Smooth muscle cell (in vitro differentiated cells): ENCODE measurements at regions not wholly inside any gene's neighbourhood (a gene's known extent, or its start where the extent isn't known, plus 50 kb on each side); places are given as distances from the start of the nearest gene placed in this dataset.
A peak's percentile ranks its signal among the peaks of the same experiment; 100 is the strongest.

Experiments
- DNase-seq: peaks from one replicate; lab custom pipeline; 2025; ENCODE audit not compliant: unreplicated experiment; lab: John Stamatoyannopoulos, UW
- H2AFZ ChIP-seq: fragments of 200-600 bp; sonication (generic); 2 replicates; pipeline ENCODE4 v1.6.0; 2016; ENCODE audit warnings: antibody characterized with exemption, low read depth, mild to moderate bottlenecking
- H3F3A ChIP-seq: fragments of 200-600 bp; sonication (generic); 2 replicates; pipeline ENCODE4 v1.6.0; 2017; ENCODE audit warnings: antibody characterized with exemption, low read depth
- H3K27ac ChIP-seq: fragments of 200-600 bp; sonication (generic); 2 replicates; pipeline ENCODE4 v1.5.1; 2016; ENCODE audit warnings: low read depth, mild to moderate bottlenecking
- H3K27me3 ChIP-seq: fragments of 200-600 bp; sonication (generic); 2 replicates; pipeline ENCODE4 v1.6.1; 2016; ENCODE audit warnings: low read depth, mild to moderate bottlenecking
- H3K36me3 ChIP-seq: fragments of 200-600 bp; sonication (generic); 2 replicates; pipeline ENCODE4 v1.5.1; 2016; ENCODE audit warnings: low read depth
- H3K4me1 ChIP-seq: fragments of 200-600 bp; sonication (generic); 2 replicates; pipeline ENCODE4 v1.5.1; 2016; ENCODE audit warnings: low read depth
- H3K4me2 ChIP-seq: fragments of 200-600 bp; sonication (generic); 2 replicates; pipeline ENCODE4 v1.6.0; 2016; ENCODE audit warnings: mild to moderate bottlenecking
- H3K4me3 ChIP-seq: fragments of 200-600 bp; sonication (generic); 2 replicates; pipeline ENCODE4 v1.5.1; 2016; ENCODE audit warnings: mild to moderate bottlenecking
- H3K79me2 ChIP-seq: fragments of 200-600 bp; sonication (generic); 2 replicates; pipeline ENCODE4 v1.6.0; 2016; ENCODE audit warnings: low read depth, mild to moderate bottlenecking
- H3K9ac ChIP-seq: fragments of 200-600 bp; sonication (generic); 2 replicates; pipeline ENCODE4 v1.6.0; 2016; ENCODE audit warnings: low read depth
- H3K9me3 ChIP-seq: fragments of 200-600 bp; sonication (generic); replicated peaks from 2 replicates; pipeline ENCODE4 v1.5.1; 2016; ENCODE audit warnings: low read depth
- H4K20me1 ChIP-seq: fragments of 200-600 bp; sonication (generic); 2 replicates; pipeline ENCODE4 v1.6.0; 2016; ENCODE audit warnings: low read depth
- CTCF ChIP-seq: fragments of 200-600 bp; sonication (generic); IDR thresholded peaks from 2 replicates; pipeline ENCODE4 v1.5.1; 2017; ENCODE audit warnings: borderline replicate concordance, mild to moderate bottlenecking, antibody characterized with exemption; ENCODE audit not compliant: insufficient read depth, poor library complexity, severe bottlenecking
- WGBS: methylation state at CpG from one replicate; pipeline ENCODE4 v1.1.7; 2016; ENCODE audit warnings: low lambda C conversion rate; 5-methylcytosine and 5-hydroxymethylcytosine counted together

- H3K27ac ChIP-seq, result no peak overlapping the region
- H3K79me2 ChIP-seq, result no peaks in the 10 kb centered on the region
- no peak overlapping the region for H3K4me3 ChIP-seq
- no peaks in the 10 kb centered on the region for H4K20me1 ChIP-seq
- TF ChIP-seq CTCF, result no peak
- H3K36me3 ChIP-seq, result no peaks in the 10 kb centered on the region
- H3F3A ChIP-seq, result no peaks in the 10 kb centered on the region
- no peak overlapping the region for H3K9ac ChIP-seq
- H3K9me3 ChIP-seq, result no peaks in the 10 kb centered on the region
- no peak overlapping the region for H2AFZ ChIP-seq
- no peak overlapping the region for H3K4me2 ChIP-seq
- no peaks in the 10 kb centered on the region for H3K27me3 ChIP-seq
- no peak for DNase-seq
- no peaks in the 10 kb centered on the region for H3K4me1 ChIP-seq
Observed at GRCh38 chr6:155939253-155939652, 483.6 kb upstream of the NOX3 start.

GRCh38 chr6:155936551-155936950, 480.9 kb upstream of the NOX3 start:
- DNase-seq, result no peak

GRCh38 chr6:155936127-155936526, 480.5 kb upstream of the NOX3 start:
- H3F3A ChIP-seq, result no peaks in the 10 kb centered on the region
- H4K20me1 ChIP-seq, result no peaks in the 10 kb centered on the region
- H3K4me1 ChIP-seq, result no peaks in the 10 kb centered on the region
- no peaks in the 10 kb centered on the region for H3K36me3 ChIP-seq
- no peak for TF ChIP-seq CTCF
- DNase-seq, result no peak
- H3K79me2 ChIP-seq, result no peaks in the 10 kb centered on the region
- H3K27me3 ChIP-seq, result no peaks in the 10 kb centered on the region
- H3K9ac ChIP-seq, result no peak overlapping the region
- no peak overlapping the region for H3K4me3 ChIP-seq
- no peak overlapping the region for H3K4me2 ChIP-seq
- WGBS, result 92% methylated on average over 5 of the region's 5 CpGs
- no peaks in the 10 kb centered on the region for H3K9me3 ChIP-seq
- no peak overlapping the region for H2AFZ ChIP-seq
- H3K27ac ChIP-seq, result no peak overlapping the region

More at GRCh38 chr6:155936551-155936950, 480.9 kb upstream of the NOX3 start:
- TF ChIP-seq CTCF, result no peak
- Histone ChIP-seq H3K9ac (no peak overlapping the region), H3K4me1 (no peaks in the 10 kb centered on the region), H3K27ac (no peak overlapping the region), H4K20me1 (no peaks in the 10 kb centered on the region), H3F3A (no peaks in the 10 kb centered on the region), H3K36me3 (no peaks in the 10 kb centered on the region), H3K27me3 (no peaks in the 10 kb centered on the region), H3K4me3 (no peak overlapping the region), H3K4me2 (no peak overlapping the region), H3K9me3 (no peaks in the 10 kb centered on the region), H3K79me2 (no peaks in the 10 kb centered on the region), H2AFZ (no peak overlapping the region)
- 65% methylated on average over 5 of the region's 5 CpGs for WGBS

- WGBS, result 81% methylated on average over 2 of the region's 2 CpGs
- Histone ChIP-seq H3K4me2 (no peak overlapping the region), H3K4me1 (no peaks in the 10 kb centered on the region), H3K27me3 (no peaks in the 10 kb centered on the region), H3K4me3 (no peak overlapping the region), H2AFZ (peak overlapping the region; percentile 13), H3K9ac (no peak overlapping the region), H3F3A (no peaks in the 10 kb centered on the region), H3K79me2 (no peaks in the 10 kb centered on the region), H4K20me1 (no peaks in the 10 kb centered on the region), H3K9me3 (no peaks in the 10 kb centered on the region), H3K36me3 (no peaks in the 10 kb centered on the region), H3K27ac (no peak overlapping the region)
- no peak for DNase-seq
- TF ChIP-seq CTCF, result no peak
Observed at GRCh38 chr6:155916846-155917624, 461.4 kb upstream of the NOX3 start.
